ENCODE measurements at regions not wholly inside any gene's neighbourhood (a gene's known extent, or its start where the extent isn't known, plus 50 kb on each side); places are given as distances from the start of the nearest gene placed in this dataset.

DNA sequence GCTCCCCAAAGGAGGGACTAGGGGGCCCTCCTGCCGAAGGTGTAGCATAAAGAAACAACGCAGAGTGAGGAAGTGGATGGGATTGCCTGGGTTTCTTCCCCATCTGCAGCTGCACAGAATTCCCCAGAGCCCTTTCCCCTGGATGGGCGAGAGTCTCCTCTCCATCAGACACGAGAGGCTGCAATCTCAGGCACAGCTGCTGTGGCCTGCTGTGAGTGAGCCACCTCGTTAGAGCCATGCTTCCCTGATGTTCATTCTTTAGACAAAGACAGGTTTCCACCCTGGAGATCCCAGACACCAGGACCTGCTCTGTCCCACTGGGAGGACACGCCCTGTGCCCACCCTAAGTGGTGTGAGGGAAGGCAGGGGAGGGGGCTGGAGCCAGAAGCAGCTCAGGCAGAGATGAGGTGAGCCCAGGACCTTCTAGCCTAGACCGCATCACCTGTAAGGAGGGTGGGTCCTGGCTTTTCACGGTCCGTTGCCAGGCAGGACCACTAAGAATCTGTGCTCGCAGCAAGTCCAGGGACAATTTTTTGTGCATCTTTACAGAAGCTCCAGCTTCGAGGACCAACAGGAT, 268.6 kb upstream of the TCERG1L start:
- TF ChIP-seq, protein P1, sequence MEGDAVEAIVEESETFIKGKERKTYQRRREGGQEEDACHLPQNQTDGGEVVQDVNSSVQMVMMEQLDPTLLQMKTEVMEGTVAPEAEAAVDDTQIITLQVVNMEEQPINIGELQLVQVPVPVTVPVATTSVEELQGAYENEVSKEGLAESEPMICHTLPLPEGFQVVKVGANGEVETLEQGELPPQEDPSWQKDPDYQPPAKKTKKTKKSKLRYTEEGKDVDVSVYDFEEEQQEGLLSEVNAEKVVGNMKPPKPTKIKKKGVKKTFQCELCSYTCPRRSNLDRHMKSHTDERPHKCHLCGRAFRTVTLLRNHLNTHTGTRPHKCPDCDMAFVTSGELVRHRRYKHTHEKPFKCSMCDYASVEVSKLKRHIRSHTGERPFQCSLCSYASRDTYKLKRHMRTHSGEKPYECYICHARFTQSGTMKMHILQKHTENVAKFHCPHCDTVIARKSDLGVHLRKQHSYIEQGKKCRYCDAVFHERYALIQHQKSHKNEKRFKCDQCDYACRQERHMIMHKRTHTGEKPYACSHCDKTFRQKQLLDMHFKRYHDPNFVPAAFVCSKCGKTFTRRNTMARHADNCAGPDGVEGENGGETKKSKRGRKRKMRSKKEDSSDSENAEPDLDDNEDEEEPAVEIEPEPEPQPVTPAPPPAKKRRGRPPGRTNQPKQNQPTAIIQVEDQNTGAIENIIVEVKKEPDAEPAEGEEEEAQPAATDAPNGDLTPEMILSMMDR (IDR thresholded peaks at IDR 0.05) = no peak
- no peak for TF ChIP-seq POLR2A (IDR thresholded peaks at IDR 0.05)

Data from Peyer's patch (tissue), 4 donors.